ENCODE measurements at regions not wholly inside any gene's neighbourhood (a gene's known extent, or its start where the extent isn't known, plus 50 kb on each side); places are given as distances from the start of the nearest gene placed in this dataset.

DNA sequence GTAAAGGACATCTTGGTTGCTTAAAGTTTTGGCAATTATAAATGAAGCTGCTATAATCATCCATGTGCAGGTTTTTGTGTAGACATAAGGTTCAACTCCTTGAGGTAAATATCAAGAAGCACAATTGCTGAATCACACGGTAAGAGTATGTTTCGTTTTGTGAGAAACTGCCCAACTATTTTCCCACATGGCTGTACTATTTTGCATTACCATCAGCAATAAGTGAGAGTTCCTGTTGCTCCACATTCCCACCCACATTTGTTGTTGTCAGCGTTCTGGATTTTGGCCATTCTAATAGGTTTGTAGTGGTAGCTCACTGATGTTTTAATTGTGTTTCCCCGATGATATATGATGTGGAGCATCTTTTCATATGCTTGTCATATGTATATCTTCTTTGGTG is 118.5 kb upstream of the KCNMB2 start:
- Histone ChIP-seq H3K9me3 (no peaks in the 10 kb centered on the region), H3K27ac (no peak overlapping the region), H3K36me3 (no peaks in the 10 kb centered on the region), H3K4me3 (no peak overlapping the region), H3K27me3 (no peaks in the 10 kb centered on the region), H3K4me1 (no peaks in the 10 kb centered on the region)
- 83 to 86% methylated on average over 4 of the region's 4 CpGs for WGBS, 2 donors
- no peak for DNase-seq
- TF ChIP-seq, protein P1, sequence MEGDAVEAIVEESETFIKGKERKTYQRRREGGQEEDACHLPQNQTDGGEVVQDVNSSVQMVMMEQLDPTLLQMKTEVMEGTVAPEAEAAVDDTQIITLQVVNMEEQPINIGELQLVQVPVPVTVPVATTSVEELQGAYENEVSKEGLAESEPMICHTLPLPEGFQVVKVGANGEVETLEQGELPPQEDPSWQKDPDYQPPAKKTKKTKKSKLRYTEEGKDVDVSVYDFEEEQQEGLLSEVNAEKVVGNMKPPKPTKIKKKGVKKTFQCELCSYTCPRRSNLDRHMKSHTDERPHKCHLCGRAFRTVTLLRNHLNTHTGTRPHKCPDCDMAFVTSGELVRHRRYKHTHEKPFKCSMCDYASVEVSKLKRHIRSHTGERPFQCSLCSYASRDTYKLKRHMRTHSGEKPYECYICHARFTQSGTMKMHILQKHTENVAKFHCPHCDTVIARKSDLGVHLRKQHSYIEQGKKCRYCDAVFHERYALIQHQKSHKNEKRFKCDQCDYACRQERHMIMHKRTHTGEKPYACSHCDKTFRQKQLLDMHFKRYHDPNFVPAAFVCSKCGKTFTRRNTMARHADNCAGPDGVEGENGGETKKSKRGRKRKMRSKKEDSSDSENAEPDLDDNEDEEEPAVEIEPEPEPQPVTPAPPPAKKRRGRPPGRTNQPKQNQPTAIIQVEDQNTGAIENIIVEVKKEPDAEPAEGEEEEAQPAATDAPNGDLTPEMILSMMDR (IDR thresholded peaks at IDR 0.05), result no peak
- TF ChIP-seq POLR2A (IDR thresholded peaks at IDR 0.05), result no peak
- intact Hi-C loops (cut with DNase I), result no loop called here

DNA sequence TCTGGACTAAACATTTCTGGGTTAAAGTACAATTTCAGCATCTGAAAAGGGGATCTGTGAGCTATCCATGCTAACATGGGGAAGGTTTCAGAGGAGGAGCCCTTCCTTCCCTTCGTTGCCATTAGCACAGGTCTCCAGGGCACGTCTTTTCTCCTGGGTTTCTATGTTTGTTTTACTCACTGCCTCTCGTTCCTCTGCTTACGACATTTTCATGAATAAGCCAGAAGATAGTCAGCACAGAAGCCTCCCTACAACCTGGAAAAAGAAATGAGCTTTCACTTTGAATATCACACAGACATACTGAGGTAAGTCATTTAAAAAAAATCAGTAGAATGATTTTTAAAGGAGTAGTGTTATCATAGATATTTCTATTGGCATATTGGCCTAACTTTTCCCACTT is 117.2 kb upstream of the KCNMB2 start:
- intact Hi-C loops (cut with DNase I), result no loop called here
- no peak overlapping the region for H3K4me3 ChIP-seq
- no peaks in the 10 kb centered on the region for H3K36me3 ChIP-seq
- TF ChIP-seq, protein P1 (IDR thresholded peaks at IDR 0.05), result no peak
- no peak for TF ChIP-seq POLR2A (IDR thresholded peaks at IDR 0.05)
- H3K4me1 ChIP-seq, result no peaks in the 10 kb centered on the region
- H3K9me3 ChIP-seq, result no peaks in the 10 kb centered on the region
- no peaks in the 10 kb centered on the region for H3K27me3 ChIP-seq
- WGBS, 2 donors, result 26 to 32% methylated on average over 4 of the region's 4 CpGs
- DNase-seq, result no peak
- no peak overlapping the region for H3K27ac ChIP-seq

DNA sequence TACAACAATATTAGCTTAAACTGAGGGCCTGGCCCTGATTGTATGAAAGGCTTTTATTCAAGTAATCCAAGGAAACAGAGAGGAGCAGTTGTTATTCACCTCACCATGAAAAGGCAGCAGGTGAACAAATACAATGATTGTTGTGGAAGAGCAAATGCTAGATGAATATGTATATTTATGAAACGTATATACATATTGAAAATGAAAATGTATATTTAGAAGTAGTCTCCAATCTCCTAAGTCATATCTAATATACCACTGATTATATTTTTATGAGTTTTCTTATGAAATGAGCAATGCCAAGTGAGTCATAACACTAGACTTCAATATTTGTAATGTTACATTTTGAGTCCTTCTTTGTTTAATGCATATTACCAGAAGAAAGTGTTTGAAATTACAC is 116.2 kb upstream of the KCNMB2 start:
- H3K9me3 ChIP-seq, result no peaks in the 10 kb centered on the region
- H3K36me3 ChIP-seq, result no peaks in the 10 kb centered on the region
- no peaks in the 10 kb centered on the region for H3K27me3 ChIP-seq
- DNase-seq, result no peak
- TF ChIP-seq POLR2A (IDR thresholded peaks at IDR 0.05), result no peak
- TF ChIP-seq, protein P1 (IDR thresholded peaks at IDR 0.05), result no peak
- H3K4me1 ChIP-seq, result no peaks in the 10 kb centered on the region
- H3K4me3 ChIP-seq, result no peak overlapping the region
- 71 to 90% methylated on average over 1 of the region's 1 CpG for WGBS, 2 donors
- intact Hi-C loops (cut with DNase I), result no loop called here
- H3K27ac ChIP-seq, result no peak overlapping the region

DNA sequence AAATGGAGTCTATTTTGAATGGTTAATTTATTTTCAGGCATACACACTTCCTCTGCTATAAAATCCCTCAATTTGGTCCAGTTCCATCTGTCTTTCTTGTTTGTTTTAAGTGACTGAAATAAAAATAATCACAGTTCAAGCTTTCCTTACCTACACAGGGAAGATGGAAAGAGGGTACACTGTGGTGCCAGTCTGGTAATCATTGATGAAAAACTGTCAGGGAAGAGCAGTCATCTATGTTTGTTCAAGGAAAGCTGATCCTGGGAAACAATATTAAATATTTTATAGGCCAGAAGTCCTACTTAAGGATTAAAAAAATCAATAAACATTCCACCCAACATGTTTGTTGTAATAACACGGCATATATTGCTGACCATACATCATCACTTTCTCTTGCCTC is 115.2 kb upstream of the KCNMB2 start:
- Histone ChIP-seq H3K36me3 (no peaks in the 10 kb centered on the region), H3K27ac (no peak overlapping the region), H3K4me1 (no peaks in the 10 kb centered on the region), H3K27me3 (no peaks in the 10 kb centered on the region), H3K9me3 (no peaks in the 10 kb centered on the region), H3K4me3 (no peak overlapping the region)
- no peak for TF ChIP-seq POLR2A (IDR thresholded peaks at IDR 0.05)
- TF ChIP-seq, protein P1 (IDR thresholded peaks at IDR 0.05), result no peak
- 81 to 86% methylated on average over 1 of the region's 1 CpG for whole genome bisulfite sequencing, 2 donors
- intact Hi-C loops (cut with DNase I), result no loop called here
- DNase-seq, result no peak

DNA sequence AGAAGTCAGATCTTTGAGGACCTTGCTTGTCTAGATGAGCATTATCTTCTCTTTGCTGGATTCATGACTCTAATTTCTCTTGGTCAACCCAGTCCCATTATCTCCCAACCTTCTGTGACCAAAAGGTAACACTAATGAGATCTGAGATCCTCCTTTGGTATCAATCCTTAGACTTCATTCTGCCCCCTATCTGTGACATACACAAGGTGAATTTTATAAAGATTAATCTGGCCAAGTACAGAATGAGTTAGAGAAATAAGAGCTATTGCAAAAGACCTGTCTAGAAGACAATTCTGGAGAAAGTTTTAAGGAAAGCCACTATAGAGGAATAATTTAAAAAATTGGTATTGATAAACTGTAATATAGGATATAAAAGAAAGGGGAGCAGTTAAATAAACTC is 113.8 kb upstream of the KCNMB2 start:
- intact Hi-C loops (cut with DNase I), result no loop called here
- no peaks in the 10 kb centered on the region for H3K36me3 ChIP-seq

More for the DNA sequence above, 113.8 kb upstream of the KCNMB2 start:
- Histone ChIP-seq H3K4me3 (no peak overlapping the region), H3K27ac (no peak overlapping the region), H3K27me3 (no peaks in the 10 kb centered on the region), H3K4me1 (no peaks in the 10 kb centered on the region), H3K9me3 (no peaks in the 10 kb centered on the region)
- DNase-seq, result no peak
- TF ChIP-seq, protein P1 (IDR thresholded peaks at IDR 0.05), result peak in 1 of 6 experiments; percentile 5
- TF ChIP-seq POLR2A (IDR thresholded peaks at IDR 0.05), result no peak
